ENCODE measurements at regions not wholly inside any gene's neighbourhood (a gene's known extent, or its start where the extent isn't known, plus 50 kb on each side); places are given as distances from the start of the nearest gene placed in this dataset.

DNA sequence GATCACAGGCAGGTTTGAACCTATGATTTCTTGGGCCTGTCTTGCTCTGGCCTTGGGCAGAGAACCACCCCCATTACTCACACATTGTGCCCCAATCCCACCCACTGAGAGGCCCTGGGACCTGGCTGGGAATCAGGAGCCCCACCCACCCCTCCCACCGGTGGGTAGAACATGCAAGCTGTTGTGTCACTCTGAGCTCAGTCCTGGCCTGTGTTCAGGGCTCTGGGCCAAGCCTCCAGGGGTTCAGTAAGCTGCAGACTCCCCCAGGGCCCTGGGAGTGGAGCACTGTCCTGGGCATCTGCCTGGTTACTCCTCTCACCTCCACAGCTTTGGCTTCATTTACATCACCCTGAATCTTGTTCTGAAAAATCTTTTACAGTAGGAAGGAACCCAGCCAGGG lies 270.5 kb downstream of the RRAGC start:
- TF ChIP-seq EZH2 (IDR thresholded peaks at IDR 0.05; ENCODE audit: low read depth): no peak
- TF ChIP-seq, protein P1, sequence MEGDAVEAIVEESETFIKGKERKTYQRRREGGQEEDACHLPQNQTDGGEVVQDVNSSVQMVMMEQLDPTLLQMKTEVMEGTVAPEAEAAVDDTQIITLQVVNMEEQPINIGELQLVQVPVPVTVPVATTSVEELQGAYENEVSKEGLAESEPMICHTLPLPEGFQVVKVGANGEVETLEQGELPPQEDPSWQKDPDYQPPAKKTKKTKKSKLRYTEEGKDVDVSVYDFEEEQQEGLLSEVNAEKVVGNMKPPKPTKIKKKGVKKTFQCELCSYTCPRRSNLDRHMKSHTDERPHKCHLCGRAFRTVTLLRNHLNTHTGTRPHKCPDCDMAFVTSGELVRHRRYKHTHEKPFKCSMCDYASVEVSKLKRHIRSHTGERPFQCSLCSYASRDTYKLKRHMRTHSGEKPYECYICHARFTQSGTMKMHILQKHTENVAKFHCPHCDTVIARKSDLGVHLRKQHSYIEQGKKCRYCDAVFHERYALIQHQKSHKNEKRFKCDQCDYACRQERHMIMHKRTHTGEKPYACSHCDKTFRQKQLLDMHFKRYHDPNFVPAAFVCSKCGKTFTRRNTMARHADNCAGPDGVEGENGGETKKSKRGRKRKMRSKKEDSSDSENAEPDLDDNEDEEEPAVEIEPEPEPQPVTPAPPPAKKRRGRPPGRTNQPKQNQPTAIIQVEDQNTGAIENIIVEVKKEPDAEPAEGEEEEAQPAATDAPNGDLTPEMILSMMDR (conservative IDR thresholded peaks at IDR 0.05): no peak

Data from PC-9 (cell line).